Adrenal gland (tissue), 5 donors: ENCODE measurements at regions not wholly inside any gene's neighbourhood (a gene's known extent, or its start where the extent isn't known, plus 50 kb on each side); places are given as distances from the start of the nearest gene placed in this dataset.

Source experiments
- CTCF ChIP-seq, 6 experiments: fragments of 450-650 bp in 4 of 6; fragments of 200-600 bp in 2 of 6; sonication (generic) in 1 of 6; IDR thresholded peaks; 1 replicate in 5 of 6; 2 replicates in 1 of 6; pipeline versions ENCODE4 v1.5.1 to v1.8.0; 2016 to 2021; ENCODE audit warnings: antibody characterized with exemption in 6 of 6, mild to moderate bottlenecking in 2 of 6, moderate library complexity in 1 of 6
- POLR2A ChIP-seq, 2 donors: fragments of 450-650 bp; IDR thresholded peaks; one replicate each; pipeline ENCODE4 v1.6.1; 2017; ENCODE audit warnings: antibody characterized with exemption in 2 of 2, mild to moderate bottlenecking in 2 of 2, moderate library complexity in 1 of 2
- donor health status: DM: no; HTN: no; CAD: no.

GRCh38 chr1:30183895-30184294 is 539.5 kb downstream of the MATN1 start:
- TF ChIP-seq CTCF (IDR thresholded peaks at IDR 0.05) (no peak), POLR2A (IDR thresholded peaks at IDR 0.05) (no peak)
